ENCODE measurements at regions not wholly inside any gene's neighbourhood (a gene's known extent, or its start where the extent isn't known, plus 50 kb on each side); places are given as distances from the start of the nearest gene placed in this dataset.
"Not testable (repeated sequence)": the region's sequence is repeated elsewhere in the genome, so short reads cannot be mapped to it uniquely, and the experiment has no call there.

DNA sequence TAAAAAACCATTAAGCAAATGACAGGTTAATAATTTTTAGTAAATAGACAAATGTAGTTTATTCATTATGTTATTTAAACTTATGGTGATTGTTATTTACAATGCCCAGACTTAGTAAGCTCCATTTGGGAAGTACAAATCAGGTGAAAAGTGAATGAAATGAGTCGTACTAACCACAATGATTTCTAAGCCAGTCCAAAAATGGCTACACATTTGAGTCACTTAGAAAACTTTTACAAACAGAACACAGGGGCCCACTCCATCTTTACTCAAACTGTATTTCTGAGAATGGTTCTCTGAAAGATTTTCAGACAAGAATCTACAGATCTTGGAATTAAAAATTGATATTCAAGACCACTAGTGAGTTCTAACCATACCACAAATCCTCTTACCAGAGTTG lies 653.3 kb upstream of the MIS18BP1 start:
- H3K9me3 ChIP-seq (ENCODE audit: control insufficient read depth in 1 of 2, low read length in 2 of 2), result peaks cover 0 to 8% of the 10 kb centered on the region in 2 donors
- H3K4me3 ChIP-seq (ENCODE audit: low read depth in 1 of 2, low read length in 2 of 2), result no peak overlapping the region
- no peaks in the 10 kb centered on the region for H3K36me3 ChIP-seq (ENCODE audit: control insufficient read depth in 1 of 2, insufficient read depth in 2 of 2, low read length in 2 of 2)
- H3K27ac ChIP-seq (ENCODE audit: low read length), result no peak overlapping the region
- no peaks in the 10 kb centered on the region for H3K27me3 ChIP-seq (ENCODE audit: low read depth, low read length)
- peaks cover 0 to 4% of the 10 kb centered on the region in 2 donors for H3K4me1 ChIP-seq (ENCODE audit: control insufficient read depth in 1 of 2, insufficient read depth in 2 of 2, low read length in 2 of 2)

DNA sequence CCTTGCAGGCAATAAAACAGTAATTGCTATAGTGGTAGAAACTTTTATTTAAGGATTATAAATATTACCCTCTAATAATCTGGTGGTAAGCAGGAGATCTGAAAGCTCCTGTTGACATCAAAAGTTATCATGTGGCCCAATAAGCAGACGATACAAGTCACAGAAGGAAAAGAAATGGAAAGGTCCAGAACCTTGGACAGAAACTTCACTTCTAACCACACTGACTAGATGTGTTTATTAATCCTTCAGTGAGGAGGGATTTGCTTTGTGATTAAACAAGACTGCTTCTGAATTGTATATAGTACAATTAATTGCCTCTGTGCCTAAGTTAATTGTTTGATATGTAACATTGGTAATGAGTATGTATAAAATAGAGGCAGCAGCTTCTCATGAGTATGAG lies 652.7 kb upstream of the MIS18BP1 start:
- H3K27me3 ChIP-seq (ENCODE audit: low read depth, low read length), result no peaks in the 10 kb centered on the region
- H3K4me3 ChIP-seq (ENCODE audit: low read depth in 1 of 2, low read length in 2 of 2), result no peak overlapping the region
- no peak overlapping the region for H3K27ac ChIP-seq (ENCODE audit: low read length)
- peaks cover 0 to 4% of the 10 kb centered on the region in 2 donors for H3K4me1 ChIP-seq (ENCODE audit: control insufficient read depth in 1 of 2, insufficient read depth in 2 of 2, low read length in 2 of 2)
- H3K36me3 ChIP-seq (ENCODE audit: control insufficient read depth in 1 of 2, insufficient read depth in 2 of 2, low read length in 2 of 2), result no peaks in the 10 kb centered on the region
- H3K9me3 ChIP-seq (ENCODE audit: control insufficient read depth in 1 of 2, low read length in 2 of 2), result peaks cover 0 to 8% of the 10 kb centered on the region in 2 donors

DNA sequence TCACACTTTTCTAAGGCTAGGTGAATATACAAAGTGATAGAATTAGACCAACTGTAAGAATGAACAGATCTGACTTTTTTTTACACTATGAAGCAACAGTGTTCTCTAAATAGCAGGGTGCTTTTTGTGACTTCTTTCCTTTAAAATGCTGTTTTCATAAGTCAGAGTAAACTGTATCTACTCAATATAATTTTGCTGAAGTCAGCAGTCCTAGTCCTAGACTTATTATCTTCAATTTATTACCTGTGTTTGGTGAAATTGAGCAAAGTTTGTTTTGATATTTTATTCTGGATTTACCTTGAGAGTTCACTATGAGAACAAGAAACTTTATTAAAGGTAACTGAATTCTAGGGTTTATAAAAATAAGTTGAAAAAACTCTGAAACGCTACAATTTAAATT lies 651.3 kb upstream of the MIS18BP1 start:
- Histone ChIP-seq H3K4me1 (ENCODE audit: control insufficient read depth in 1 of 2, insufficient read depth in 2 of 2, low read length in 2 of 2) (peaks cover 0 to 4% of the 10 kb centered on the region in 2 donors), H3K27me3 (ENCODE audit: low read depth, low read length) (no peaks in the 10 kb centered on the region), H3K27ac (ENCODE audit: low read length) (no peak overlapping the region), H3K4me3 (ENCODE audit: low read depth in 1 of 2, low read length in 2 of 2) (no peak overlapping the region), H3K36me3 (ENCODE audit: control insufficient read depth in 1 of 2, insufficient read depth in 2 of 2, low read length in 2 of 2) (no peaks in the 10 kb centered on the region), H3K9me3 (ENCODE audit: control insufficient read depth in 1 of 2, low read length in 2 of 2) (no peaks in the 10 kb centered on the region)

DNA sequence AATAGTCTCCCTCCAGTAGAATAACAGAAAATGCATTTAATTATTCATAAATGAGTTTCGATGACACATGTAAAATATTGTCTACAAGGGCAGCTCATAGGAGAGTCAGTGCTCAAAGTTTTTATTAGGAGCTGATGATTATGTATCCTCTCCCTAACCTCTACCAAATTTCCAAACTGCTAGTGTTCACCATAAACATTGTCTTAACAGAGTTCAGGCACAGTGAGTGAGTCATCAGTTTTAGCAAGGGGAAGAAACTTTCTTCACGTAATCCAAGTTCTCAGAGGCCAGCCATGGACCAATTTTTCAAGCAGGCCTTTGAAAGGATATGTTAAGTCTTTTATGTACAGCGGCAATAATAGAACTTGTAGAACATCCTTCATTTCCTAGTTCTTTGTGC lies 649.2 kb upstream of the MIS18BP1 start:
- peaks cover 0 to 4% of the 10 kb centered on the region in 2 donors for H3K4me1 ChIP-seq (ENCODE audit: control insufficient read depth in 1 of 2, insufficient read depth in 2 of 2, low read length in 2 of 2)
- no peak overlapping the region for H3K27ac ChIP-seq (ENCODE audit: low read length)
- no peak overlapping the region for H3K4me3 ChIP-seq (ENCODE audit: low read depth in 1 of 2, low read length in 2 of 2)
- no peaks in the 10 kb centered on the region for H3K36me3 ChIP-seq (ENCODE audit: control insufficient read depth in 1 of 2, insufficient read depth in 2 of 2, low read length in 2 of 2)
- no peaks in the 10 kb centered on the region for H3K9me3 ChIP-seq (ENCODE audit: control insufficient read depth in 1 of 2, low read length in 2 of 2)
- no peaks in the 10 kb centered on the region for H3K27me3 ChIP-seq (ENCODE audit: low read depth, low read length)

DNA sequence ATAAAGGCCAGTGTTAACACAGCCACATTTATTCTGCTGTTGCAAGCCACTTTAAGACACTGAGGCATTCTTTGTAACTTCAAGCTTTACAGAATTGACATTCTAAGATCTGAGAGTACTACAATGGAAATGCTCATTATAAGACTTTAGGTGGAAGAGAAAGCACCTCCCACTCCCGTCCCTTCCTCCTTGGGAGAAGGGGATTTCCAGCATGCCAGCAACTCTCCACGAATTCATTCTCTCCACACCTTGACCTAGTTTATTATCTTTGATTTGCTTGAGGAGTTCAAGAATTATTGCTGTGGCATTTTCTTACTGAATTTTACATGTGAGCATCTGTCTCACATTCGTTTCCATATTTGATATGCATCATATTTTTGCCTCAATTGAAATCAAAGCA lies 644.4 kb upstream of the MIS18BP1 start:
- H3K27ac ChIP-seq (ENCODE audit: low read length), result no peak overlapping the region
- peaks cover 0 to 4% of the 10 kb centered on the region in 2 donors for H3K4me1 ChIP-seq (ENCODE audit: control insufficient read depth in 1 of 2, insufficient read depth in 2 of 2, low read length in 2 of 2)
- no peaks in the 10 kb centered on the region for H3K9me3 ChIP-seq (ENCODE audit: control insufficient read depth in 1 of 2, low read length in 2 of 2)
- no peak overlapping the region for H3K4me3 ChIP-seq (ENCODE audit: low read depth in 1 of 2, low read length in 2 of 2)
- H3K36me3 ChIP-seq (ENCODE audit: control insufficient read depth in 1 of 2, insufficient read depth in 2 of 2, low read length in 2 of 2), result no peaks in the 10 kb centered on the region
- H3K27me3 ChIP-seq (ENCODE audit: low read depth, low read length), result no peaks in the 10 kb centered on the region

DNA sequence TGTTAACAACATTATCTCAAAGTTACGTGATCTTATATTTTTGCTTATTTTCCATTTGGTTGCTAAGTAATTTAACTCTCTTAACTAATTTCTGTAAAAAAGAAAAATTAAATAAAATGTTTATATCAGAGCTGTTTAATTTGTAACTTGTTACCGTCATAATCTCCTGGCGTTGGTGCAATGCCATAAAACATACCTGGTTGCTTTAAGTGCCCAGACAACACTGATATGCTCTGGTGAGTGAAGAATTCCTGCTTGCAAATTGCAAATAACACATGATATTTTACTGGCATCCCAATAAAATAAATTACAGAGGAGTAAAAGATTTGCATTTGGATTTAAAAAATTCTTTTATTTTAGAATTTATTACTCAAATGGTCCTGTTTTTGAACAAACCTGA lies 640.1 kb upstream of the MIS18BP1 start:
- H3K4me3 ChIP-seq (ENCODE audit: low read depth in 1 of 2, low read length in 2 of 2), result no peak overlapping the region

DNA sequence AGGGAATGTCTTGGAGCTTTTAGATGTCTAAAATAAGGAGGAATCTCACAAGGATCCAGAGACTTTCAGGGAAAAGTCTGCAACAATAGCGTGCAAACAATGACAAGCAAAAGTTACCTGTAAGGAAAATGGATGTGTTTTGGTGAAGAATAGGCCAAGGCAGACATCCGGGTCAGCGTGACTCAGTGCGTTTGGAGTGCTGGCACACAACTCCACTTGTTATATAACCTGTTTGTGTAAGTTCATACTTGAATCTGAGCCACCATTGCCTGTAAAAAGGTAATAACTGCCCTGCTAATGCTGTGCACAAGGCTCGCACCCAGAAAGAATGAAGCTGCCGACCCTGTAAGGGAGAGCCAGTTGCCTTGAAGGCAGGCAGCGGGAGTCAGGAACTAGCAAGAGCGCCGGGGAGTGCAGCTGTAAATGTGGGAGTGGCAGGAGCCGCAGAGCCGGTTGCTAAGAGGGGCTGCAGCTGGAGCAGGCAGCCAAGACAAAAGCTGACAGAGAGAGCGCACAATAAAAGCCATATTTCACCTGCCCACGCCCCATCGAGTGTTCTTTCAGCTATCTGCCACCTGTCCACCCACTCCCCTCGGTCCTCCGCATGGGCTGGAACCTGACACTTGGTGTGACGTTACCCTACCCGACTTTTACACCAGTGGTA lies 638.5 kb upstream of the MIS18BP1 start:
- Histone ChIP-seq H3K4me1 (ENCODE audit: control insufficient read depth in 1 of 2, insufficient read depth in 2 of 2, low read length in 2 of 2) (no peaks in the 10 kb centered on the region), H3K4me3 (ENCODE audit: low read depth in 1 of 2, low read length in 2 of 2) (no peak overlapping the region), H3K27ac (ENCODE audit: low read length) (no peak overlapping the region), H3K27me3 (ENCODE audit: low read depth, low read length) (no peaks in the 10 kb centered on the region), H3K9me3 (ENCODE audit: control insufficient read depth in 1 of 2, low read length in 2 of 2) (no peaks in the 10 kb centered on the region), H3K36me3 (ENCODE audit: control insufficient read depth in 1 of 2, insufficient read depth in 2 of 2, low read length in 2 of 2) (no peaks in the 10 kb centered on the region)

More for the DNA sequence above, 640.1 kb upstream of the MIS18BP1 start:
- Histone ChIP-seq H3K36me3 (ENCODE audit: control insufficient read depth in 1 of 2, insufficient read depth in 2 of 2, low read length in 2 of 2) (no peaks in the 10 kb centered on the region), H3K27ac (ENCODE audit: low read length) (no peak overlapping the region), H3K9me3 (ENCODE audit: control insufficient read depth in 1 of 2, low read length in 2 of 2) (no peaks in the 10 kb centered on the region), H3K27me3 (ENCODE audit: low read depth, low read length) (no peaks in the 10 kb centered on the region), H3K4me1 (ENCODE audit: control insufficient read depth in 1 of 2, insufficient read depth in 2 of 2, low read length in 2 of 2) (no peaks in the 10 kb centered on the region)

DNA sequence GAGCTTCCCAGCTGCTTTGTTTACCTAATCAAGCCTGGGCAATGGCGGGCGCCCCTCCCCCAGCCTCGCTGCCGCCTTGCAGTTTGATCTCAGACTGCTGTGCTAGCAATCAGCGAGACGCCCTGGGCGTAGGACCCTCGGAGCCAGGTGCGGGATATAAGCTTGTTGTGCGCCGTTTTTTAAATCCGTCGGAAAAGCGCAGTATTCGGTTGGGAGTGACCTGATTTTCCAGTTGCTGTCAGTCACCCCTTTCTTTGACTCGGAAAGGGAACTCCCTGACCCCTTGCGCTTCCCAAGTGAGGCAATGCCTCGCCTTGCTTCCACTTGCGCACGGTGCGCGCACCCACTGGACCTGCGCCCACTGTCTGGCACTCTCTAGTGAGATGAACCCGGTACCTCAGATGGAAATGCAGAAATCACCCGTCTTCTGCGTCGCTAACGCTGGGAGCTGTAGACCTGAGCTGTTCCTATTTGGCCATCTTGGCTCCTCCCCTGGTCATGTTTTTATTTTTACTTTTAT lies 635.8 kb upstream of the MIS18BP1 start:
- H3K27ac ChIP-seq (ENCODE audit: low read length); H3K36me3 ChIP-seq (ENCODE audit: control insufficient read depth in 1 of 2, insufficient read depth in 2 of 2, low read length in 2 of 2); H3K27me3 ChIP-seq (ENCODE audit: low read depth, low read length); H3K9me3 ChIP-seq (ENCODE audit: control insufficient read depth in 1 of 2, low read length in 2 of 2); H3K4me1 ChIP-seq (ENCODE audit: control insufficient read depth in 1 of 2, insufficient read depth in 2 of 2, low read length in 2 of 2); H3K4me3 ChIP-seq (ENCODE audit: low read depth in 1 of 2, low read length in 2 of 2): not testable (repeated sequence)

DNA sequence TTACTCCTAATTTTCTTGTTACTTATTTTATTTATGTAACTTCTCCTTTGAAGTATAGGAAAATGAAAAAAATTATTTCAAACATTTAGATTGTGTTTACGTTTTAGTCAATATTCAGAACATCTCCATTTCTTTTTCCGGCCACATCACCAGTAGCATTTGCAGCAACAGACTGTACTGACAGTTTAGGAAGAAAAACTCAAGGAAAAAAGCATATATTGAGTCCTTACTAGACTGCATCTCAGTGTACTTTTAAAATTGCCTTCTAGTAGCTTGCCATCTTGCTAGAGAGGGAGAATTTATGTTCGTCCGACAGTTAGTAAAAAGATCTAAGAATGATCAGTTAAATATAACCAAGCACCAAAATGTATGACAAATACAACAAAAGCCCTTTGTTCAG lies 625.0 kb upstream of the MIS18BP1 start:
- Histone ChIP-seq H3K9me3 (ENCODE audit: control insufficient read depth in 1 of 2, low read length in 2 of 2) (no peaks in the 10 kb centered on the region), H3K27ac (ENCODE audit: low read length) (no peak overlapping the region), H3K36me3 (ENCODE audit: control insufficient read depth in 1 of 2, insufficient read depth in 2 of 2, low read length in 2 of 2) (no peaks in the 10 kb centered on the region), H3K27me3 (ENCODE audit: low read depth, low read length) (no peaks in the 10 kb centered on the region), H3K4me3 (ENCODE audit: low read depth in 1 of 2, low read length in 2 of 2) (no peak overlapping the region), H3K4me1 (ENCODE audit: control insufficient read depth in 1 of 2, insufficient read depth in 2 of 2, low read length in 2 of 2) (no peaks in the 10 kb centered on the region)

DNA sequence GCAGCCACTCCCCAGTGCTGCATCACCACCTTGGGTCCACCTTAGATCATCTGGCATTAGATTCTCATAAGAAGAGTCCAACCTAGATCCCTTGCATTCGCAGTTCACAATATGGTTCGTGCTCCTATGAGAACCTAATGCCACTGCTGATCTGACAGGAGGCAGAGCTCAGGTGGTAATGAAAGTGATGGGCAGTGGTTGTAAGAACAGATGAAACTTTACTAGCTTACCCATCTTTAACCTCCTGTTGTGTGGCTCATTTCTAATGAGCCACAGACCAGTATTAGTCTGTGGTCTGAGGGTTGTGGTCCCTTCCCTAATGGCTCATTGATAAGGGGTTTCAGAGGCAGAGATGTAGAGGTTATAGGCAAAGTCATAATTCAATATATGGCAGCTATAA lies 615.9 kb upstream of the MIS18BP1 start:
- Histone ChIP-seq H3K4me3 (ENCODE audit: low read depth in 1 of 2, low read length in 2 of 2) (no peak overlapping the region), H3K36me3 (ENCODE audit: control insufficient read depth in 1 of 2, insufficient read depth in 2 of 2, low read length in 2 of 2) (no peaks in the 10 kb centered on the region), H3K9me3 (ENCODE audit: control insufficient read depth in 1 of 2, low read length in 2 of 2) (peaks cover 0 to 3% of the 10 kb centered on the region in 2 donors), H3K27ac (ENCODE audit: low read length) (no peak overlapping the region), H3K27me3 (ENCODE audit: low read depth, low read length) (no peaks in the 10 kb centered on the region), H3K4me1 (ENCODE audit: control insufficient read depth in 1 of 2, insufficient read depth in 2 of 2, low read length in 2 of 2) (no peaks in the 10 kb centered on the region)

DNA sequence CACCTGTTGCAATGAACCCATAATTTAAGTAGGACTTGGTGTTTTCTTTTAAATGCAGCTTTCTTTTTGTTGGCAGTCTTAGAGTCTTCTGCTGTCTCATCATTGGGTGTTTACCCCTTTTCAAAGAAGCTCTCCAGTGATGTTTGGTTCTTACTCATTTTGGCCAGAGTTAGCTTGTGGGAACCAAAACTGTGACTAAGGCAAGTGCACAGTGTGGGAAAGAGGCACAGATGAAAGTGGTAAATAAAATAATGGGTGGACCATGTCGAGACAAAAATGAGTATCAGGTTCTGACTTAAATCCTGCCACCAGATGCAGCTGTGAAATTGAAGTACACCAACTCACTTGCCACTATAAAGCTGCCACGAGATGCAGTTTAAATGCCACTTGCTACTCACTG lies 615.4 kb upstream of the MIS18BP1 start:
- Histone ChIP-seq H3K9me3 (ENCODE audit: control insufficient read depth in 1 of 2, low read length in 2 of 2) (peaks cover 0 to 3% of the 10 kb centered on the region in 2 donors), H3K27ac (ENCODE audit: low read length) (no peak overlapping the region), H3K36me3 (ENCODE audit: control insufficient read depth in 1 of 2, insufficient read depth in 2 of 2, low read length in 2 of 2) (no peaks in the 10 kb centered on the region), H3K4me3 (ENCODE audit: low read depth in 1 of 2, low read length in 2 of 2) (no peak overlapping the region), H3K4me1 (ENCODE audit: control insufficient read depth in 1 of 2, insufficient read depth in 2 of 2, low read length in 2 of 2) (no peaks in the 10 kb centered on the region), H3K27me3 (ENCODE audit: low read depth, low read length) (no peaks in the 10 kb centered on the region)
